Stimulated activated naive CD8-positive, alpha-beta T cell treated with anti-CD3 and anti-CD28 coated beads, Interleukin-15, Interleukin-2, amounts not matched to agents 100 ng/mL and 50 ng/mL, for 24 hours (primary cell): ENCODE measurements at regions not wholly inside any gene's neighbourhood (a gene's known extent, or its start where the extent isn't known, plus 50 kb on each side); places are given as distances from the start of the nearest gene placed in this dataset.
"Not testable (repeated sequence)": the region's sequence is repeated elsewhere in the genome, so short reads cannot be mapped to it uniquely, and the experiment has no call there.

Experiments used
- H3K27ac Mint-ChIP-seq: one replicate; pipeline ENCODE4 v1.8.0; 2021; ENCODE audit warnings: mild to moderate bottlenecking, mixed read lengths
- H3K27me3 Mint-ChIP-seq: one replicate; pipeline ENCODE4 v1.8.0; 2021; ENCODE audit warnings: mixed read lengths
- H3K36me3 Mint-ChIP-seq: one replicate; pipeline ENCODE4 v1.8.0; 2021; ENCODE audit warnings: low read depth, mixed read lengths
- H3K4me1 Mint-ChIP-seq: one replicate; pipeline ENCODE4 v1.8.0; 2021; ENCODE audit warnings: low read depth, mixed read lengths
- H3K4me3 Mint-ChIP-seq: one replicate; pipeline ENCODE4 v1.8.0; 2021; ENCODE audit warnings: mild to moderate bottlenecking, mixed read lengths
- H3K9me3 Mint-ChIP-seq: one replicate; pipeline ENCODE4 v1.8.0; 2021; ENCODE audit warnings: mixed read lengths

- not testable (repeated sequence) for H3K9me3 Mint-ChIP-seq, H3K36me3 Mint-ChIP-seq, H3K4me1 Mint-ChIP-seq, H3K27ac Mint-ChIP-seq, H3K4me3 Mint-ChIP-seq, H3K27me3 Mint-ChIP-seq
These were observed 1374.7 kb upstream of the PCDH10 start for GRCh38 chr4:131774382-131774781.

- H3K27me3 Mint-ChIP-seq, H3K36me3 Mint-ChIP-seq: not testable (repeated sequence)
These were observed 1338.5 kb upstream of the PCDH10 start for GRCh38 chr4:131810565-131810964.

More at GRCh38 chr4:131810565-131810964, 1338.5 kb upstream of the PCDH10 start:
- H3K9me3 Mint-ChIP-seq, H3K4me3 Mint-ChIP-seq, H3K4me1 Mint-ChIP-seq, H3K27ac Mint-ChIP-seq: not testable (repeated sequence)
